Spleen (tissue), 11 donors: ENCODE measurements at regions not wholly inside any gene's neighbourhood (a gene's known extent, or its start where the extent isn't known, plus 50 kb on each side); places are given as distances from the start of the nearest gene placed in this dataset.

Experiments used
- DNase-seq: peaks from one replicate; pipeline ENCODE4 v3.0.0-alpha.2; 2020
- H3K27ac ChIP-seq, 8 donors: fragments of 200-600 bp; sonication (generic) in 7 of 8; 1 replicate in 4 of 8; 2 replicates in 4 of 8; pipeline versions ENCODE4 v1.5.0 to v1.8.0; 2016 to 2021; ENCODE audit warnings: inconsistent platforms in 4 of 8, mild to moderate bottlenecking in 4 of 8, moderate library complexity in 1 of 8
- H3K27me3 ChIP-seq, 7 donors: fragments of 200-600 bp; sonication (generic) in 6 of 7; replicated peaks in 1 of 7; 1 replicate in 4 of 7; 2 replicates in 3 of 7; pipeline versions ENCODE4 v1.5.0 to v1.8.0; 2016 to 2021; ENCODE audit warnings: inconsistent platforms in 3 of 7, mild to moderate bottlenecking in 1 of 7
- H3K36me3 ChIP-seq, 6 donors: fragments of 200-600 bp; sonication (generic) in 5 of 6; 1 replicate in 4 of 6; 2 replicates in 2 of 6; pipeline versions ENCODE4 v1.5.0 to v1.8.0; 2016 to 2021; ENCODE audit warnings: inconsistent platforms in 2 of 6
- H3K4me1 ChIP-seq, 6 donors: fragments of 200-600 bp; sonication (generic) in 5 of 6; 1 replicate in 3 of 6; 2 replicates in 3 of 6; pipeline versions ENCODE4 v1.5.0 to v1.8.0; 2016 to 2021; ENCODE audit warnings: inconsistent platforms in 3 of 6
- H3K4me3 ChIP-seq, 8 donors: fragments of 200-600 bp; sonication (generic) in 7 of 8; 1 replicate in 4 of 8; 2 replicates in 4 of 8; pipeline versions ENCODE4 v1.5.0 to v1.8.0; 2016 to 2021; ENCODE audit warnings: inconsistent platforms in 4 of 8, mild to moderate bottlenecking in 4 of 8, moderate library complexity in 2 of 8
- H3K9me3 ChIP-seq, 8 donors: fragments of 200-600 bp; sonication (generic) in 7 of 8; 1 replicate in 4 of 8; 2 replicates in 4 of 8; pipeline versions ENCODE4 v1.5.0 to v1.8.0; 2016 to 2021; ENCODE audit warnings: inconsistent platforms in 4 of 8
- CTCF ChIP-seq, 11 experiments: fragments of 200-600 bp in 7 of 11; fragments of 450-650 bp in 4 of 11; sonication (generic) in 4 of 11; IDR thresholded peaks in 8 of 11; conservative IDR thresholded peaks in 3 of 11; 1 replicate in 7 of 11; 2 replicates in 4 of 11; pipeline versions ENCODE4 v1.4.0 to v1.8.0; 2016 to 2021; ENCODE audit warnings: antibody characterized with exemption in 11 of 11, inconsistent platforms in 4 of 11, mild to moderate bottlenecking in 1 of 11
- POLR2A ChIP-seq, 3 donors: fragments of 450-650 bp; IDR thresholded peaks; one replicate each; pipeline ENCODE4 v1.5.1; 2017; ENCODE audit warnings: antibody characterized with exemption in 3 of 3, mild to moderate bottlenecking in 1 of 3
- POLR2AphosphoS5 ChIP-seq, 3 donors: sonication (generic); formaldehyde crosslinking; IDR thresholded peaks; one replicate each; pipeline ENCODE4 v1.5.1; 2017; ENCODE audit warnings: antibody characterized with exemption in 3 of 3
- WGBS, 5 donors: extraction: QIAGEN DNeasy Blood & Tissue Kit in 3 of 5; methylation state at CpG; one replicate each; pipeline versions ENCODE4 v1.1.5 to v1.1.7; 2013 to 2018; 5-methylcytosine and 5-hydroxymethylcytosine counted together
- intact Hi-C: fragments of 100-400 bp; cut with DNase I; formaldehyde crosslinking; loops from one replicate; pipeline ENCODE4 v1.15.0; 2023; ENCODE audit warnings: low total_unique reads
- donor health status: healthy with polysubstance abuse.
- donor health status: DM: no; HTN: no; CAD: no; lungs with moderate emphysema.
- donor health status: DM: no; HTN: no; CAD: no.
- donor health status: Bipolar disorder and iron deficiency.
- donor health status: healthy.
- donor health status: DM: no; HTN: no; CAD: no.
- donor health status: DM: yes; HTN: yes; CAD: no.

DNA sequence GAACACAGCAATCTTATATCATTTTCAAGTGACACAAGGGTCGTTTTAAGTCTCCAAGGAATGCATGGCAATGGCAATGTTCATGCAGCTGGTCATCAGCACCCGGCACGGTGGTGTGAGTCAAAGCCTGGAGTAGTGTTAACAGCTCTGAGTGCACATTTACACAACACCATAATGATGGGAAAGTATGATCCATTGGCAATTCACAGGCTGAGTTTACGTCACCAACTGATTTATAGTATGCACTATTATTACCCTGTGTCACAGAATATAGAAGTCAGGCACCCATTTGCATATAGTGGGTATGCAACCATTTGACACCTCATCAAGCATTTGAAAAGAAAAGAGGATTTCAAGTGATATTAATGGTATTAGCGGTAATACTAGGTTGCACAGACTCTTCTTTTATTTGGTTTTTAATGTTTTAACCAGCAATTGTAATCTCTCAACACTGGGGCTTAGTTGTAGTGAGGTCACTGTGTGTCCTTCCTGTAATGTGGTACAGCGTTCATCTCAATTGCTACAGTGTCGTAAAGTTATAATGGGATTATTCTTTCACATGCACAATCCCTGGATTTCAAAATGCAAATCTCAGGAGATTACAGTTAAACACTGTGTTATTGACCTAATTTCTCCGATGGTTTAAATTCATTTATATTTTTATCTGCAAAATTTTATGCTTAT lies 113.8 kb downstream of the C3orf38 start:
- no peak for DNase-seq
- no peaks in the 10 kb centered on the region for H3K36me3 ChIP-seq
- intact Hi-C loops, result no loop called here
- 81 to 89% (median 82%) methylated on average over 8 of the region's 8 CpGs for WGBS, 5 donors
- TF ChIP-seq CTCF (IDR thresholded peaks at IDR 0.05 in 8 of 11, conservative IDR thresholded peaks at IDR 0.05 in 3 of 11), result no peak
- no peak for TF ChIP-seq POLR2A (IDR thresholded peaks at IDR 0.05)
- TF ChIP-seq POLR2AphosphoS5 (IDR thresholded peaks at IDR 0.05), result no peak
- H3K4me1 ChIP-seq, result no peaks in the 10 kb centered on the region
- H3K9me3 ChIP-seq, result no peaks in the 10 kb centered on the region
- no peak overlapping the region for H3K4me3 ChIP-seq
- H3K27me3 ChIP-seq, result no peaks in the 10 kb centered on the region
- H3K27ac ChIP-seq, result no peak overlapping the region

- TF ChIP-seq CTCF (IDR thresholded peaks at IDR 0.05 in 8 of 11, conservative IDR thresholded peaks at IDR 0.05 in 3 of 11) (no peak), POLR2AphosphoS5 (IDR thresholded peaks at IDR 0.05) (no peak), POLR2A (IDR thresholded peaks at IDR 0.05) (no peak)
- Histone ChIP-seq H3K27ac (no peak overlapping the region), H3K36me3 (no peaks in the 10 kb centered on the region), H3K4me3 (no peak overlapping the region), H3K27me3 (no peaks in the 10 kb centered on the region), H3K4me1 (no peaks in the 10 kb centered on the region), H3K9me3 (no peaks in the 10 kb centered on the region)
- WGBS, 5 donors, result 62 to 76% (median 70%) methylated on average over 5 of the region's 5 CpGs
- intact Hi-C loops, result no loop called here
- no peak for DNase-seq
These were observed 117.7 kb downstream of the C3orf38 start for GRCh38 chr3:88267441-88267840.

DNA sequence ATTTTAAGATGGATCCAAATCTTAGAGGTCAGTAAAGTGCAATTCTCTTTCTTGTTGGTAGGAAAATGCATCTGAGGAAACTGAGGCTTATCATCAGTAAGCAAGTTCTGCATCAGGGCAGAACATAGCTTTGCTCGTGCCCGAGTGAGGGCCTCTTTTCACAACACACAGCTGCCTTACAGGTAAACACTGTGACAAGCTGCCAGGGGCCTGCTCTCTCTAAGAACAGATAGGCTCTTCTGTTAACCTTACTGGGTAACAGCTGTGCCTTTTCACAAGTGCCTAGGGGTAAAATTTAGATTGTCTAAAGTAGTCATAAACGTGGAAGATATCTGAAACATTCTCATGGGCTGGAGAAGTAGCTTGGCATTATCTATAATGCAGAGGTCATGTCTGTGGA lies 118.1 kb downstream of the C3orf38 start:
- Histone ChIP-seq H3K4me3 (no peak overlapping the region), H3K27ac (no peak overlapping the region), H3K27me3 (no peaks in the 10 kb centered on the region), H3K9me3 (no peaks in the 10 kb centered on the region), H3K36me3 (no peaks in the 10 kb centered on the region), H3K4me1 (no peaks in the 10 kb centered on the region)
- DNase-seq, result no peak
- intact Hi-C loops, result no loop called here
- TF ChIP-seq POLR2AphosphoS5 (IDR thresholded peaks at IDR 0.05) (no peak), CTCF (IDR thresholded peaks at IDR 0.05 in 8 of 11, conservative IDR thresholded peaks at IDR 0.05 in 3 of 11) (no peak), POLR2A (IDR thresholded peaks at IDR 0.05) (no peak)
- WGBS, 5 donors, result 33 to 44% (median 41%) methylated on average over 3 of the region's 3 CpGs

DNA sequence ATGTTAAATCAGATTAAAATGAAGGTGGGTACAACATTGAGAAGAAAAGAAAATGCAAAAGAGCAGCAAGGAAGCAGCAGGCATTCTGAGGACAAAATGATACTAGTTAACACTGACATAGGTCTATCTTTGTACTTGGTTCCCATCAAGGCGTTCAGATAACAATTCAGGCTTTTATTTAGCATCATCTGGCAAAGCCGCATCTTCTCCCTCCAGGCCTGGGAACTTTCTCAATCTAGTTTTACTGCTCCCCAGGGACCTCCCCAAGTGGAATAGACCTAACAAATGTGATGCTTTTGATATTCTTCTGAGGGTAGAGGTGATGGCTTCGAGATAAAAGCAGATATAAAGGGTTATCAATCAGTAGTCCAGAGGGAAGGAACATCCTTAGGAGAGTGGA lies 130.6 kb downstream of the C3orf38 start:
- Histone ChIP-seq H3K9me3 (no peaks in the 10 kb centered on the region), H3K4me3 (no peak overlapping the region), H3K36me3 (no peaks in the 10 kb centered on the region), H3K27me3 (no peaks in the 10 kb centered on the region), H3K27ac (no peak overlapping the region), H3K4me1 (no peaks in the 10 kb centered on the region)
- intact Hi-C loops, result no loop called here
- 70 to 82% (median 75%) methylated on average over 3 of the region's 3 CpGs for WGBS, 5 donors
- no peak for DNase-seq
- TF ChIP-seq CTCF (IDR thresholded peaks at IDR 0.05 in 8 of 11, conservative IDR thresholded peaks at IDR 0.05 in 3 of 11), result no peak
- TF ChIP-seq POLR2AphosphoS5 (IDR thresholded peaks at IDR 0.05), result no peak
- TF ChIP-seq POLR2A (IDR thresholded peaks at IDR 0.05), result no peak
